Endothelial cell of umbilical vein (primary cell): ENCODE measurements at regions not wholly inside any gene's neighbourhood (a gene's known extent, or its start where the extent isn't known, plus 50 kb on each side); places are given as distances from the start of the nearest gene placed in this dataset.

Source experiments
- BruUV-seq: library from RNA; stranded (reverse); fragments of 400-500 nt; replicated peaks from 2 replicates; lab custom pipeline; 2021; lab: Mats Ljungman, UMichigan
- CTCF ChIA-PET: fragments of 300-600, 350-600 bp; sonication (Branson Sonifier 250); formaldehyde crosslinking; loops from one replicate; lab custom pipeline; 2021; ENCODE audit warnings: antibody characterized with exemption, inconsistent platforms; lab: Charles Lee
- POLR2A ChIA-PET: fragments of 300-600, 350-600 bp; sonication (Branson Sonifier 250); formaldehyde crosslinking; loops from one replicate; lab custom pipeline; 2021; ENCODE audit warnings: antibody characterized with exemption, inconsistent platforms; lab: Charles Lee
- DNase-seq: peaks from one replicate; pipeline ENCODE4 v3.0.0-alpha.2; 2011; ENCODE audit warnings: low read depth, low spot score
- FAIRE-seq: peaks from 2 replicates; lab custom pipeline; 2011; peaks lifted over from hg19 to GRCh38; lab: Jason Lieb, UNC
- H2AFZ ChIP-seq: 2 replicates; pipeline ENCODE4 v1.6.0; 2012; ENCODE audit warnings: low read depth, low read length, control low read depth, inconsistent platforms
- H3K27ac ChIP-seq: 2 replicates; pipeline ENCODE4 v1.5.1; 2011; ENCODE audit warnings: low read depth, mild to moderate bottlenecking, control low read depth, low read length, moderate library complexity; ENCODE audit not compliant: insufficient read depth
- H3K27me3 ChIP-seq, 2 experiments: 2 replicates each; pipeline versions ENCODE4 v1.6.0 to v1.6.1; 2011; ENCODE audit warnings: low read length in 2 of 2, mixed read lengths in 1 of 2; ENCODE audit not compliant: control insufficient read depth in 2 of 2, insufficient read depth in 2 of 2
- H3K36me3 ChIP-seq, 2 experiments: 2 replicates in 1 of 2; 3 replicates in 1 of 2; pipeline ENCODE4 v1.5.1; 2011; ENCODE audit warnings: low read length in 2 of 2, mild to moderate bottlenecking in 1 of 2, moderate library complexity in 1 of 2; ENCODE audit not compliant: control insufficient read depth in 2 of 2, insufficient read depth in 2 of 2; ENCODE audit errors: extremely low read depth in 1 of 2
- H3K4me1 ChIP-seq: 3 replicates; pipeline ENCODE4 v1.5.1; 2011; ENCODE audit warnings: mild to moderate bottlenecking, low read length; ENCODE audit not compliant: control insufficient read depth, insufficient read depth; ENCODE audit errors: extremely low read depth
- H3K4me2 ChIP-seq: 2 replicates; pipeline ENCODE4 v1.6.1; 2011; ENCODE audit warnings: low read length, control low read depth, mixed read lengths; ENCODE audit not compliant: insufficient read depth
- H3K4me3 ChIP-seq, 3 experiments: fragments of 200-600 bp in 1 of 3; sonication (generic), shearing (Covaris generic) in 1 of 3; replicated peaks in 1 of 3; 2 replicates each; pipeline ENCODE4 v1.5.1; 2011 to 2016; ENCODE audit warnings: control low read depth in 3 of 3, low read length in 3 of 3, mild to moderate bottlenecking in 2 of 3, inconsistent platforms in 1 of 3, low read depth in 1 of 3, moderate library complexity in 1 of 3; ENCODE audit not compliant: insufficient read depth in 1 of 3
- H3K79me2 ChIP-seq: 2 replicates; pipeline ENCODE4 v1.6.0; 2012; ENCODE audit warnings: low read length, inconsistent platforms; ENCODE audit not compliant: control insufficient read depth, insufficient read depth
- H3K9ac ChIP-seq: replicated peaks from 2 replicates; pipeline ENCODE3; 2011; ENCODE audit warnings: low read length, control low read depth; ENCODE audit not compliant: insufficient read depth; ENCODE audit errors: extremely low read depth
- H3K9me1 ChIP-seq: replicated peaks from 3 replicates; pipeline ENCODE4 v1.6.0; 2011; ENCODE audit warnings: mild to moderate bottlenecking, low read length; ENCODE audit not compliant: control insufficient read depth, insufficient read depth; ENCODE audit errors: extremely low read depth
- H3K9me3 ChIP-seq: replicated peaks from 2 replicates; pipeline ENCODE4 v1.5.1; 2012; ENCODE audit warnings: low read length, inconsistent platforms; ENCODE audit not compliant: control insufficient read depth, insufficient read depth
- H4K20me1 ChIP-seq: replicated peaks from 2 replicates; pipeline ENCODE3; 2011; ENCODE audit warnings: mild to moderate bottlenecking, low read length; ENCODE audit not compliant: control insufficient read depth, insufficient read depth; ENCODE audit errors: extremely low read depth
- CTCF ChIP-seq, 2 donors: IDR thresholded peaks; 1 replicate in 1 of 2; 2 replicates in 1 of 2; pipeline ENCODE4 v1.5.1; 2011; ENCODE audit warnings: low read length in 2 of 2, mild to moderate bottlenecking in 2 of 2, moderate library complexity in 2 of 2, control low read depth in 1 of 2, inconsistent platforms in 1 of 2, low read depth in 1 of 2; ENCODE audit not compliant: insufficient read depth in 1 of 2; ENCODE audit errors: extremely low read depth in 1 of 2
- EZH2 ChIP-seq: IDR thresholded peaks from 2 replicates; pipeline ENCODE4 v1.6.1; 2012; ENCODE audit warnings: borderline replicate concordance, low read depth, mild to moderate bottlenecking, moderate library complexity, low read length, inconsistent platforms; ENCODE audit not compliant: severe bottlenecking
- FOS ChIP-seq: IDR thresholded peaks from 2 replicates; pipeline ENCODE4 v1.6.1; 2011; ENCODE audit warnings: mild to moderate bottlenecking, low read length, moderate library complexity, borderline replicate concordance; ENCODE audit not compliant: insufficient read depth
- GATA2 ChIP-seq: IDR thresholded peaks from 2 replicates; pipeline ENCODE4 v1.7.0; 2011; ENCODE audit warnings: low read depth, mild to moderate bottlenecking, moderate library complexity, mixed read lengths, low read length; ENCODE audit not compliant: insufficient read length, insufficient read depth
- JUN ChIP-seq: IDR thresholded peaks from 2 replicates; pipeline ENCODE4 v1.6.1; 2011; ENCODE audit warnings: borderline replicate concordance, low read depth; ENCODE audit not compliant: insufficient read length, insufficient read depth
- MAX ChIP-seq: IDR thresholded peaks from 2 replicates; pipeline ENCODE4 v1.6.1; 2011; ENCODE audit not compliant: insufficient read depth, insufficient read length
- MYC ChIP-seq: IDR thresholded peaks from one replicate; pipeline ENCODE4 v1.6.1; 2011; ENCODE audit warnings: mild to moderate bottlenecking, low read depth, low read length
- POLR2A ChIP-seq: IDR thresholded peaks from 2 replicates; pipeline ENCODE4 v1.6.1; 2012; ENCODE audit warnings: low read depth, mild to moderate bottlenecking, control low read depth, low read length
- POLR2AphosphoS5 ChIP-seq: IDR thresholded peaks from 2 replicates; pipeline ENCODE4 v1.6.1; 2012; ENCODE audit warnings: low read depth, mild to moderate bottlenecking, control low read depth, low read length, moderate library complexity; ENCODE audit not compliant: insufficient read depth
- dilution Hi-C: fragments of 300-500 bp; cut with MboI; formaldehyde crosslinking; loops from one replicate; pipeline ENCODE4 v1.15.0; 2019; ENCODE audit warnings: low sequenced_read_pairs; ENCODE audit not compliant: extremely low pct_ligation_motif_present
- intact Hi-C: fragments of 100-400 bp; cut with micrococcal nuclease; formaldehyde crosslinking; loops from one replicate; pipeline ENCODE4 v1.10.0; 2022

GRCh38 chr16:85262558-85263238, 150.4 kb upstream of the CIBAR2 start:
- CTCF ChIA-PET = interaction anchor here (1.0 to 5.9 kb wide), 5 partner anchors 10 to 148 kb away, joined by 3 to 31 read pairs (median 7); no protein-coding TSS in a partner anchor
- BruUV-seq = no TSS peak
- Histone ChIP-seq H3K27ac (no peak overlapping the region), H3K79me2 (no peaks in the 10 kb centered on the region), H4K20me1 (no peaks in the 10 kb centered on the region), H3K4me3 (no peak overlapping the region), H3K9me1 (no peaks in the 10 kb centered on the region), H3K27me3 (no peaks in the 10 kb centered on the region), H3K9ac (no peak overlapping the region), H2AFZ (no peak overlapping the region), H3K9me3 (no peaks in the 10 kb centered on the region), H3K36me3 (no peaks in the 10 kb centered on the region), H3K4me2 (no peak overlapping the region), H3K4me1 (no peaks in the 10 kb centered on the region)
- intact Hi-C loops = no loop called here
- POLR2A ChIA-PET = interaction anchor here (0.6 kb wide), 1 partner anchor 24 kb away, joined by 3 read pairs; no protein-coding TSS in a partner anchor
- DNase-seq (no peak), FAIRE-seq (no peak)
- TF ChIP-seq FOS = no peak
- no peak for TF ChIP-seq EZH2
- no peak for TF ChIP-seq POLR2AphosphoS5
- TF ChIP-seq CTCF (IDR thresholded peaks at IDR 0.05; ENCODE audit: extremely low read depth in 1 of 2, insufficient read depth in 1 of 2, low read depth in 1 of 2, low read length in 2 of 2) = no peak
- TF ChIP-seq POLR2A = no peak
- TF ChIP-seq JUN = no peak
- TF ChIP-seq GATA2 = no peak
- no peak for TF ChIP-seq MYC
- no peak for TF ChIP-seq MAX
- dilution Hi-C loops = no loop called here
